Fibroblast of skin of abdomen (primary cell): ENCODE measurements at regions not wholly inside any gene's neighbourhood (a gene's known extent, or its start where the extent isn't known, plus 50 kb on each side); places are given as distances from the start of the nearest gene placed in this dataset.

Experiments used
- DNase-seq: peaks from one replicate; pipeline ENCODE4 v3.0.0-alpha.2; 2013

DNA sequence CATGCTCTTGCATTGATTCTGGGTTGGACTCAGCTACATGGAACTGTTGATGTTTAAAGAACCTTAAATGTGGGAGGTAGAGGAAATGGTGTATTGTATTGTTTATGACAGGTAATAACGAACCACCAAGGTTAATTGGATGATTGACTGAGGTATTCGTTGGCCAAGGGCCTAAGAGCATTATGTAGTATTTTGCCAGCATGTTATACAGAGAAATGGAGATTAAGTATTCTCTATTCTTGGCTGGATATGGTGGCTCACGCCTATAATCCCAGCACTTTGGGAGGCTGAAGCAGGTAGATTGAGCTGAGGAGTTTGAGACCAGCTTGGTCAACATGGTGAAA is 59.0 kb upstream of the CDK20 start:
- no peak for DNase-seq

DNA sequence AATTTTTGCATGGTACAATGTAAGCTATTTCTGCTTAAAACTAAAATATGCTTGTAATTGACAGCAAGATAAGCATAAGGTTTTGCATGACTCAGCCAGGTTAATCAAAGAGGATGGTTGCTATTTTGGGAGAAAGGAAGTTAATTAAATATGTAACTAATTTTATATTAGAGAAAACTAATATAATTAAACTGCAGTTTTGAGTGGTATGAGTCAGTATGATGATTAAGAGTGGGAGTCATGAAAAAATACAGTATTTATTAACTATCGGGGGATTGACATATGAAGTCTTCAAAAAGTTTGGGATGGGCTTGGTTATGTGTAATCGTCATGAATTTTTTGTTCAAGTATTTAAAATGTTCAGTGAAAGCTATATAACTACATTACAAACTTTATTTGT is 54.0 kb upstream of the CDK20 start:
- no peak for DNase-seq

DNA sequence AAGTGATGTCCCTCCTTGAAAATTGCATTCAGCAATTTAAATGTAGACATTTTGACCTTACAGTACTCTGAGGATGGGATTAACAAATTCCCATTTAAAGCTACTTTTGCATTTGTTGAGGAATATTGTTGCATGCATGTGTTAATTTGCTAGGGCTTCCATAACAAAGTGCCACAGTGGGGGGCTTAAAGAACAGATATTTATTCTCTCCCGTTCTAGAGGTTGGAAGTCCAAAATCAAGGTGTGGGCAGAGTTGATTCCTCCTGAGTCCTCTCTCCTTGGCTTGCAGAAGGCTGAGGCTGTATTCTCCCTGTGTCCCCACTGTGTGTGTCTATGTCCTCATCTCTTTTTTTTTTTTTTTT is 51.8 kb upstream of the CDK20 start:
- no peak for DNase-seq

DNA sequence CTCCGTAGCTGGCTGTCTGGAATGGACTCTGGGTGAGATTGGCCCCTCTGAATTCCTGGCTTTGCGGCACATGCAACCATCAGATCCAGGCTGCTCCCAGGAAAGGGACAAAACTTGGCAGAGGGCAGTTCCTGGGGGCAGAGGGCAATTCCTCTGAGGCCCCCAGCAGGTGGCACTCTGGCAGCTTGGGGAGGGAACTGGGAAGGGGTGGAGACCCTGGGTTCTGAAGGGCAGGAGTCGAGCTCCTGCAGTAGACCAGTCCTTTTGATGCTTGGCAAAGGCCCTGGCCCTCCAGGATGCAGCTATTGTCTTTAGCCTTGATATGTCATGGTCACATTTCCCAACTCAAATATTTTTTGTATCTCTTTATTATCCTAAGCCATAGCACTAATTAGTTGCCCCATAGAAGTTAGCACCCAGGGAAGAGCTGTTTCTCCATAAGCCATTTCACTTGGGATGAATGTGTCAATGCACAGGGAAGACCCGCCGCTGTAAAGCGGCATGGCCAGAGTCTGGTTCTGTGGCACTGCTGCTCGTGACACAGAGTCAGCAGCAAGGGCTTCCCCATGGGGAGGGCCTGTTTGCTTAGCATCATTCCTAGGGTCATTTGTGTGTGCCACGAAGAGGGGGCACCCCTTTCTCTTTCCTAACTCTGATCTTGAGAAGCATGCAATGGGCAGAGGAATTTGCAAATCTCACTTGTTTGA is 51.2 kb upstream of the CDK20 start:
- no peak for DNase-seq

DNA sequence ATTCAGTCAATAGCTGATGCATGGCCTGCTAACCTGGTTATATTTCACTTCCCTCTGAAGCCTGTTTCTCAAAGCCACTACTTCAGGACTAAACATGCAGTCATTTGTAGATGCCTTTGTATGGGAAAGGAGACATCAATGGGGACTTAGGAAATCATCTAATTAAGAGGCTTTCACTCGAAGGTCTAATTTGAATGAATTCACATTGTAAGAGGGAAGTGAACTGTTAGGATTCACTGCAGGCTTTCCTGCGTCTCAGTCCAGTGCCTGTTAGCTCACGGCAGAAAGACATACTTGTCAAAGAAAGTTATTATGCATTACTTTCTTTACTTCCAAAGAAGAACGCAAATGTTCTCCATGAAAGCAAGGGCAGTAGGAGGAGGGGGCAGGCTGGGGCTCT is 50.6 kb upstream of the CDK20 start:
- DNase-seq = no peak
